ENCODE measurements at regions not wholly inside any gene's neighbourhood (a gene's known extent, or its start where the extent isn't known, plus 50 kb on each side); places are given as distances from the start of the nearest gene placed in this dataset.

- Histone ChIP-seq H3K36me3 (replicated peaks; ENCODE audit: control insufficient read depth, insufficient read depth, low read length) (no peaks in the 10 kb centered on the region), H3K4me3 (ENCODE audit: insufficient read depth, low read depth, low read length) (no peak overlapping the region), H3K27me3 (ENCODE audit: control insufficient read depth, insufficient read depth, low read length) (no peaks in the 10 kb centered on the region)
- DNase-seq: peak; percentile 70
Observed at GRCh38 chr6:163958646-163959045, 544.1 kb downstream of the QKI start.

- H3K4me3 ChIP-seq (ENCODE audit: insufficient read depth, low read depth, low read length): no peak overlapping the region
- peak; percentile 84 for DNase-seq
- no peaks in the 10 kb centered on the region for H3K27me3 ChIP-seq (ENCODE audit: control insufficient read depth, insufficient read depth, low read length)
- no peaks in the 10 kb centered on the region for H3K36me3 ChIP-seq (replicated peaks; ENCODE audit: control insufficient read depth, insufficient read depth, low read length)
Observed at GRCh38 chr6:163956571-163957407, 542.3 kb downstream of the QKI start.

DNA sequence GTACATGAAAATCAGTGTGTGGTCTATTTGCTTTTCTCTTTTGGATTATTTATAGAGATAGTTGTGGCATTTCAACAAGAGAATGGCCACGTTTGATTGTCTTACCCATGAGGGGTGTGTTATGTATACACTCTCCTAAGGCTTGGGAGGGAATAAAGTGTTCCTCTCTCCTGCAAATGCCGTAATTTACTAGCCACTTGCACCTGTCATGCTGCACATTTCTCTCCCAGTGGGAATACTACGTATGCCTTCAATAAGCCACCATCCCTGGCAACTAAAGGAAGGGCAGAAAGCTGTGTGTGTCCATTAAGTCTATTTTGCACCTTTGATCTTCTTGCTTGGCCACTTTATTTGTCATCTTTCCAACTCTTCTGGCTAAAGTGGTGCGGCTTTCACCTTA, 541.2 kb downstream of the QKI start:
- H3K36me3 ChIP-seq (replicated peaks; ENCODE audit: control insufficient read depth, insufficient read depth, low read length): no peaks in the 10 kb centered on the region
- no peaks in the 10 kb centered on the region for H3K27me3 ChIP-seq (ENCODE audit: control insufficient read depth, insufficient read depth, low read length)
- DNase-seq: no peak
- no peak overlapping the region for H3K4me3 ChIP-seq (ENCODE audit: insufficient read depth, low read depth, low read length)

DNA sequence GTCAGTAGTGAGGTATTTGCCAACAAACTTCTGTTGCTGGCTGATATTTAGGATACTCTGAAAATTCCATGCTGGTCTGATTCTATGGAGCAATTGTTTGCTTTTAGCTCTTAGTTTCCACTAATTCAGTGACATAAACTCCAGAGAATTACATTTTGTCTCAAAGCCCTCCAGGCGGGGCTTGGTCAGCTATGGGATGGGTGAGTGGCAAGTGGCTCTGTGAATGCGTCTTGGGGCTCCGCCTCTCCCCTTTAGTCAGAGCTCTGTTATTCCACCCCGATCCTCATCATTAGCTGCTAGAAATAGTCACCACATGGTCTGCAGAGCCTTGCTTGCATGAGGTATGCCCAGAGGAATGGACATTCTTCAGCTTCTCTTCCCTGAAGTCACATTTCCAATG, 540.6 kb downstream of the QKI start:
- no peak overlapping the region for H3K4me3 ChIP-seq (ENCODE audit: insufficient read depth, low read depth, low read length)
- no peak for DNase-seq
- no peaks in the 10 kb centered on the region for H3K27me3 ChIP-seq (ENCODE audit: control insufficient read depth, insufficient read depth, low read length)
- no peaks in the 10 kb centered on the region for H3K36me3 ChIP-seq (replicated peaks; ENCODE audit: control insufficient read depth, insufficient read depth, low read length)

- H3K4me3 ChIP-seq (ENCODE audit: insufficient read depth, low read depth, low read length): no peak overlapping the region
- H3K27me3 ChIP-seq (ENCODE audit: control insufficient read depth, insufficient read depth, low read length): no peaks in the 10 kb centered on the region
- no peak for DNase-seq
- no peaks in the 10 kb centered on the region for H3K36me3 ChIP-seq (replicated peaks; ENCODE audit: control insufficient read depth, insufficient read depth, low read length)
Observed at GRCh38 chr6:163954088-163954775, 539.7 kb downstream of the QKI start.

- no peak for DNase-seq
- Histone ChIP-seq H3K4me3 (ENCODE audit: insufficient read depth, low read depth, low read length) (no peak overlapping the region), H3K36me3 (replicated peaks; ENCODE audit: control insufficient read depth, insufficient read depth, low read length) (no peaks in the 10 kb centered on the region), H3K27me3 (ENCODE audit: control insufficient read depth, insufficient read depth, low read length) (no peaks in the 10 kb centered on the region)
Observed at GRCh38 chr6:163952005-163952404, 537.5 kb downstream of the QKI start.

- no peaks in the 10 kb centered on the region for H3K27me3 ChIP-seq (ENCODE audit: control insufficient read depth, insufficient read depth, low read length)
- DNase-seq: no peak
- H3K4me3 ChIP-seq (ENCODE audit: insufficient read depth, low read depth, low read length): no peak overlapping the region
- no peaks in the 10 kb centered on the region for H3K36me3 ChIP-seq (replicated peaks; ENCODE audit: control insufficient read depth, insufficient read depth, low read length)
Observed at GRCh38 chr6:163951326-163951725, 536.8 kb downstream of the QKI start.

- Histone ChIP-seq H3K4me3 (ENCODE audit: insufficient read depth, low read depth, low read length) (no peak overlapping the region), H3K36me3 (replicated peaks; ENCODE audit: control insufficient read depth, insufficient read depth, low read length) (no peaks in the 10 kb centered on the region), H3K27me3 (ENCODE audit: control insufficient read depth, insufficient read depth, low read length) (no peaks in the 10 kb centered on the region)
- DNase-seq: no peak
Observed at GRCh38 chr6:163950159-163950558, 535.6 kb downstream of the QKI start.

DNA sequence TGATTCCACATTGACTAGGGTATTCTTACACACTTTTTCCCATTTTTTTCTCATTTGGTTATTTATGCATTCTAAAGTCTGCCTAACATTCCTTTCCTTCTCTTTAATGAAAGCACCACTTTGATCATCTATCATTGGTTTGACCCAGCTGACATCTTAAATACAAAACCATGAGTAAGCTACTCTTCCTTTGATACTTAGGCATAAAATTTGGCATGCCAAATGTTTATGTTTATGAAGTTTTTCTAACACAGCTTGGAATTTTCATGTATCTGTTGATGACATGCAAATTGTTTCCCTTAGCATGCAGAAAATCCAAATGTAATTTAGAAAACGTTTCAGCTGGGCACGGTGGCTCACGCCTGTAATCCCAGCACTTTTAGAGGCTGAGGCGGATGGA, 534.9 kb downstream of the QKI start:
- no peak for DNase-seq
- Histone ChIP-seq H3K36me3 (replicated peaks; ENCODE audit: control insufficient read depth, insufficient read depth, low read length) (no peaks in the 10 kb centered on the region), H3K27me3 (ENCODE audit: control insufficient read depth, insufficient read depth, low read length) (no peaks in the 10 kb centered on the region), H3K4me3 (ENCODE audit: insufficient read depth, low read depth, low read length) (no peak overlapping the region)

- DNase-seq: no peak
- H3K4me3 ChIP-seq (ENCODE audit: insufficient read depth, low read depth, low read length): no peak overlapping the region
- H3K36me3 ChIP-seq (replicated peaks; ENCODE audit: control insufficient read depth, insufficient read depth, low read length): no peaks in the 10 kb centered on the region
- no peaks in the 10 kb centered on the region for H3K27me3 ChIP-seq (ENCODE audit: control insufficient read depth, insufficient read depth, low read length)
Observed at GRCh38 chr6:163948250-163948649, 533.7 kb downstream of the QKI start.

- H3K4me3 ChIP-seq (ENCODE audit: insufficient read depth, low read depth, low read length): no peak overlapping the region
- H3K36me3 ChIP-seq (replicated peaks; ENCODE audit: control insufficient read depth, insufficient read depth, low read length): no peaks in the 10 kb centered on the region
- no peaks in the 10 kb centered on the region for H3K27me3 ChIP-seq (ENCODE audit: control insufficient read depth, insufficient read depth, low read length)
- DNase-seq: no peak
Observed at GRCh38 chr6:163947276-163947675, 532.8 kb downstream of the QKI start.

DNA sequence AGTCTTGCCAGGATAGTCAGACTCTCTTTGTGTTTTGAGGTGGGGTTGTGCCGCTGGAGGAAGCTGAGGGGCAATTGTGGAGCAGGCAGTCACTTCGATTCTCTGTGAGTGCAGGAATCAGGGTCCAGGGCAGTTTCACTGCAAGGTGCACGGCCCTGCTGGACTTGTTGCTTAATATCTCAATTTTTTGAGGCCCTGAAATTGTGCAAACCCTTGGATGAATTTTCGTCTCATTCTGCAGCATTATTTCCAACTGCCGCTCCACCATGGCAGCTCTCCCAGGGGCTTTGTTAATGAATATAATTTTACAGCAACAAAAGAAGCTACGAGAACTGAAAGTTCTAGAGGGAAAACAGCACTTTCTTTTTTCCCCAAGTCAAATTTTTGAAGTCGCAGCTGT, 531.9 kb downstream of the QKI start:
- Histone ChIP-seq H3K36me3 (replicated peaks; ENCODE audit: control insufficient read depth, insufficient read depth, low read length) (no peaks in the 10 kb centered on the region), H3K27me3 (ENCODE audit: control insufficient read depth, insufficient read depth, low read length) (no peaks in the 10 kb centered on the region), H3K4me3 (ENCODE audit: insufficient read depth, low read depth, low read length) (no peak overlapping the region)
- DNase-seq: no peak

- Histone ChIP-seq H3K27me3 (ENCODE audit: control insufficient read depth, insufficient read depth, low read length) (no peaks in the 10 kb centered on the region), H3K4me3 (ENCODE audit: insufficient read depth, low read depth, low read length) (no peak overlapping the region), H3K36me3 (replicated peaks; ENCODE audit: control insufficient read depth, insufficient read depth, low read length) (no peaks in the 10 kb centered on the region)
- no peak for DNase-seq
Observed at GRCh38 chr6:163945808-163946207, 531.3 kb downstream of the QKI start.

DNA sequence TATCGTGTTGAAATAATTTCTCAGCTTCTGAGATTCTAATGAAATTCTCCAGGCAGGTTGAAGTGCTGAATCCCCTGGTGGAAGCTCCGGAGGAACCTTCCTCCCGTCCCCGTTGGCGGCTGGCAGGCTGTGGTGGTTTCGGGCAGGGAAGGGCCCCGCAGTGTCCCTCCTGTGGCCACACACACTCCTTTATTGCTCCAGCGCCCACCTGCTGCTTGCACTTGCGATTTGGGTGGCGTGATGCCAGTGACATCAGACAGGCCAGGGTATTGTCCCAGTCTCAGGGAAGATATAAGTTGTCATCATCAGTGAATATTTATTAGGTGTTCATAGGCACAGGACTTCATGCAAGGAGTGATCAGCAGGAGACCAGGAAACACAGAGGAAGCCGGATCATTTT, 530.4 kb downstream of the QKI start:
- no peak overlapping the region for H3K4me3 ChIP-seq (ENCODE audit: insufficient read depth, low read depth, low read length)
- no peaks in the 10 kb centered on the region for H3K27me3 ChIP-seq (ENCODE audit: control insufficient read depth, insufficient read depth, low read length)
- no peaks in the 10 kb centered on the region for H3K36me3 ChIP-seq (replicated peaks; ENCODE audit: control insufficient read depth, insufficient read depth, low read length)
- no peak for DNase-seq

DNA sequence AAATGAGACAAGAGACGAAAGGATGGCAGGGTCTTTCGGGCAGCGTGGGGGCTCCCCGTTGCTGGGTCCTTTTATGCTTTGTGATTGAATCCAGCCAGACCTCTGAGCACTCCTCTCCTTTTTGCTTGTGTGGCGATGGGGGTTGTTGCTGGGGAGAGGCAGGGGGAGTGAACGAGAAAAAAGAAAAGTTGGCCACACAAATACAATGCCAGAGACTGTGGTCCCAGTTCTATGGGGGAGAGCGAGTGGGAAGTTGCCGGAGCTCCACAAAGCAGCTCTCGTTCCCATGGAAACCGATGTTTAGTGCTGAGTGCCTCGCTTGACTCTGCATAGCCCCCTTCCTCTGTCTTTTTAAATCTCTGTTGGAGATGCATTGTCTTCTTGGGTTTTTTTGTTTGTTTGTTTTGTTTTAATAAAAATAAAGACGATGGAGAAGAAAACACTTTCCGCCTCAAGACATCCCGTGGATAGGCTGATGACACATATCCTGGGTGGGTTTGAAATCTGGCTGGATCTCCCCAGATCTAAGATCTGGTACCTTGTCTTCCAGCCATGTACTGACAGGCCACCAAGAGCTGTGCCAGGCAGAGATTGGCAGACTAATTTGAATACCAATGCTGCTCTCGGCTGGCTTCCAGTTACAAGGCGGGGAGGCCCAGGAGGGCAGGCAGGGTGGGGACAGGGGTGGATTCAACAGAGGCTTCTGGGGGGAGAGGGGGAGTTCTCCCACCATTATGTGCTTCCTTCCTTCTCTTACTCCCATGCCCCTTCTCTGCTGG, 529.3 kb downstream of the QKI start:
- Histone ChIP-seq H3K4me3 (ENCODE audit: insufficient read depth, low read depth, low read length) (peak overlapping the region; percentile 23; the same call in 1 of the 2 replicates), H3K27me3 (ENCODE audit: control insufficient read depth, insufficient read depth, low read length) (no peaks in the 10 kb centered on the region), H3K36me3 (replicated peaks; ENCODE audit: control insufficient read depth, insufficient read depth, low read length) (no peaks in the 10 kb centered on the region)
- DNase-seq: peak; percentile 74
